Mammary epithelial cell (primary cell): ENCODE measurements at regions not wholly inside any gene's neighbourhood (a gene's known extent, or its start where the extent isn't known, plus 50 kb on each side); places are given as distances from the start of the nearest gene placed in this dataset.

ENCODE experiments used
- EZH2 ChIP-seq: IDR thresholded peaks from 2 replicates; pipeline ENCODE4 v1.6.1; 2012; ENCODE audit warnings: low read length, inconsistent platforms, borderline replicate concordance
- TF ChIP-seq, protein P1 (sequence below), 2 donors: IDR thresholded peaks in 1 of 2; conservative IDR thresholded peaks in 1 of 2; 2 replicates each; pipeline ENCODE4 v1.5.1; 2011 to 2012; ENCODE audit warnings: inconsistent platforms in 2 of 2, low read length in 2 of 2, mild to moderate bottlenecking in 2 of 2, control low read depth in 1 of 2, low read depth in 1 of 2; ENCODE audit not compliant: insufficient read depth in 1 of 2; ENCODE audit errors: extremely low read depth in 1 of 2

DNA sequence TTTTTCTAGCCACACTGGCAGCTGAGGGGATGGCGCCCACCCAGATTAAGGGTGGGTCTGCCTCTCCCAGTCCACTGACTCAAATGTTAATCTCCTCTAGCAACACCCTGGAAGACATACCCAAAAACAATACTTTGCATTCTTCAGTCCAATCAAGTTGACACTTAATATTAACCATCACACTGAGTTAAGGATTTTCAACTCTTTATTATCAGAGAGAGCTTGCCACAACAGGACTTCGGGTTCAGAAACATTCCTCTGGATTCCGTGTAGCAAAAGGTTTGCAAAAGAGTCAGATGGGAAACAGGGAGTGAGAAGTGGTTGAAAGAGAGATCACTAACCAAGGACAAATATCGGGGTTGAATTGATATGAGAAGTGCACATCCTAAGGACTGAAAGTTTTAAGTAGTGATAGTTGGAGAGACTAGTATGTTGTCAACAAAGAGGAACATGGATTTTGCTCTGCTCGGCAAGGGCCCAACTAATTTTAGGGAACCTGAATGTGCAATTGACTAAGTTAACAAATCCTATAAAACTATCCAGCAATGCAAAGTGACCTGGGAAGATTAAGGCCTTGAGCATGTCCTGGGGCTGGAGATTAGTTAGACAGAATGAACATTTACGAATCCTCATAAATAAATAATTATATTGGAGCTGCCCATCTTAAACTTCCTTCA lies 137.0 kb upstream of the TENT5A start:
- no peak for TF ChIP-seq EZH2
- TF ChIP-seq, protein P1, sequence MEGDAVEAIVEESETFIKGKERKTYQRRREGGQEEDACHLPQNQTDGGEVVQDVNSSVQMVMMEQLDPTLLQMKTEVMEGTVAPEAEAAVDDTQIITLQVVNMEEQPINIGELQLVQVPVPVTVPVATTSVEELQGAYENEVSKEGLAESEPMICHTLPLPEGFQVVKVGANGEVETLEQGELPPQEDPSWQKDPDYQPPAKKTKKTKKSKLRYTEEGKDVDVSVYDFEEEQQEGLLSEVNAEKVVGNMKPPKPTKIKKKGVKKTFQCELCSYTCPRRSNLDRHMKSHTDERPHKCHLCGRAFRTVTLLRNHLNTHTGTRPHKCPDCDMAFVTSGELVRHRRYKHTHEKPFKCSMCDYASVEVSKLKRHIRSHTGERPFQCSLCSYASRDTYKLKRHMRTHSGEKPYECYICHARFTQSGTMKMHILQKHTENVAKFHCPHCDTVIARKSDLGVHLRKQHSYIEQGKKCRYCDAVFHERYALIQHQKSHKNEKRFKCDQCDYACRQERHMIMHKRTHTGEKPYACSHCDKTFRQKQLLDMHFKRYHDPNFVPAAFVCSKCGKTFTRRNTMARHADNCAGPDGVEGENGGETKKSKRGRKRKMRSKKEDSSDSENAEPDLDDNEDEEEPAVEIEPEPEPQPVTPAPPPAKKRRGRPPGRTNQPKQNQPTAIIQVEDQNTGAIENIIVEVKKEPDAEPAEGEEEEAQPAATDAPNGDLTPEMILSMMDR (conservative IDR thresholded peaks at IDR 0.05 in 1 of 2, IDR thresholded peaks at IDR 0.05 in 1 of 2; ENCODE audit: extremely low read depth in 1 of 2, insufficient read depth in 1 of 2, low read depth in 1 of 2, low read length in 2 of 2) = no peak
